ENCODE measurements at regions not wholly inside any gene's neighbourhood (a gene's known extent, or its start where the extent isn't known, plus 50 kb on each side); places are given as distances from the start of the nearest gene placed in this dataset.
A peak's percentile ranks its signal among the peaks of the same experiment; 100 is the strongest.

- peaks cover 1% of the 10 kb centered on the region for H3K36me3 Mint-ChIP-seq
- H3K4me1 Mint-ChIP-seq = no peaks in the 10 kb centered on the region
- H3K9me3 Mint-ChIP-seq = no peaks in the 10 kb centered on the region
- peaks cover 3% of the 10 kb centered on the region for H3K27me3 Mint-ChIP-seq
- peak overlapping the region in 1 of 4 donors; percentile 45 for H3K4me3 Mint-ChIP-seq
- H3K27ac Mint-ChIP-seq = no peak overlapping the region
Observed at GRCh38 chr6:167392631-167393316, 67.9 kb downstream of the TTLL2 start.

- no peaks in the 10 kb centered on the region for H3K9me3 Mint-ChIP-seq
- H3K27ac Mint-ChIP-seq = no peak overlapping the region
- no peaks in the 10 kb centered on the region for H3K4me1 Mint-ChIP-seq
- H3K4me3 Mint-ChIP-seq = peak overlapping the region in 1 of 4 donors; percentile 39
- H3K27me3 Mint-ChIP-seq = peaks cover 3% of the 10 kb centered on the region
- peaks cover 1% of the 10 kb centered on the region for H3K36me3 Mint-ChIP-seq
Observed at GRCh38 chr6:167393731-167394130, 68.8 kb downstream of the TTLL2 start.

- Mint-ChIP-seq H3K27me3 (peaks cover 3% of the 10 kb centered on the region), H3K27ac (no peak overlapping the region), H3K4me1 (no peaks in the 10 kb centered on the region)
Observed at GRCh38 chr6:167394339-167394738, 69.5 kb downstream of the TTLL2 start.

GRCh38 chr6:167394820-167395219 is 69.9 kb downstream of the TTLL2 start:
- H3K9me3 Mint-ChIP-seq = no peaks in the 10 kb centered on the region
- H3K27ac Mint-ChIP-seq = no peak overlapping the region
- peaks cover 5% of the 10 kb centered on the region for H3K27me3 Mint-ChIP-seq
- no peaks in the 10 kb centered on the region for H3K4me1 Mint-ChIP-seq
- H3K36me3 Mint-ChIP-seq = peaks cover 1% of the 10 kb centered on the region
- H3K4me3 Mint-ChIP-seq = no peak overlapping the region

More at GRCh38 chr6:167394339-167394738, 69.5 kb downstream of the TTLL2 start:
- peaks cover 1% of the 10 kb centered on the region for H3K36me3 Mint-ChIP-seq
- no peak overlapping the region for H3K4me3 Mint-ChIP-seq
- H3K9me3 Mint-ChIP-seq = no peaks in the 10 kb centered on the region

- peaks cover 6% of the 10 kb centered on the region for H3K27me3 Mint-ChIP-seq
- no peak overlapping the region for H3K27ac Mint-ChIP-seq
- peaks cover 1% of the 10 kb centered on the region for H3K36me3 Mint-ChIP-seq
- no peaks in the 10 kb centered on the region for H3K9me3 Mint-ChIP-seq
- no peaks in the 10 kb centered on the region for H3K4me1 Mint-ChIP-seq
- H3K4me3 Mint-ChIP-seq = no peak overlapping the region
Observed at GRCh38 chr6:167396068-167396658, 71.3 kb downstream of the TTLL2 start.

GRCh38 chr6:167396659-167397490 is 72.0 kb downstream of the TTLL2 start:
- Mint-ChIP-seq H3K27ac (no peak overlapping the region), H3K4me1 (no peaks in the 10 kb centered on the region), H3K4me3 (no peak overlapping the region), H3K36me3 (peaks cover 1% of the 10 kb centered on the region), H3K9me3 (no peaks in the 10 kb centered on the region), H3K27me3 (peaks cover 7% of the 10 kb centered on the region)

- Mint-ChIP-seq H3K9me3 (no peaks in the 10 kb centered on the region), H3K27ac (no peak overlapping the region)
Observed at GRCh38 chr6:167397712-167398111, 72.8 kb downstream of the TTLL2 start.

GRCh38 chr6:167398214-167399050 is 73.5 kb downstream of the TTLL2 start:
- no peaks in the 10 kb centered on the region for H3K9me3 Mint-ChIP-seq

More at GRCh38 chr6:167397712-167398111, 72.8 kb downstream of the TTLL2 start:
- Mint-ChIP-seq H3K4me3 (no peak overlapping the region), H3K36me3 (peaks cover 1% of the 10 kb centered on the region), H3K4me1 (no peaks in the 10 kb centered on the region), H3K27me3 (peaks cover 8% of the 10 kb centered on the region)

GRCh38 chr6:167399051-167399387 is 74.1 kb downstream of the TTLL2 start:
- Mint-ChIP-seq H3K4me1 (no peaks in the 10 kb centered on the region), H3K27ac (no peak overlapping the region), H3K36me3 (peaks cover 1% of the 10 kb centered on the region), H3K27me3 (peaks cover 9% of the 10 kb centered on the region), H3K9me3 (no peaks in the 10 kb centered on the region), H3K4me3 (no peak overlapping the region)

More at GRCh38 chr6:167398214-167399050, 73.5 kb downstream of the TTLL2 start:
- Mint-ChIP-seq H3K4me3 (no peak overlapping the region), H3K4me1 (no peaks in the 10 kb centered on the region), H3K36me3 (peaks cover 1% of the 10 kb centered on the region), H3K27ac (no peak overlapping the region), H3K27me3 (peaks cover 8% of the 10 kb centered on the region)

GRCh38 chr6:167399599-167399998 is 74.7 kb downstream of the TTLL2 start:
- H3K27ac Mint-ChIP-seq = no peak overlapping the region
- no peaks in the 10 kb centered on the region for H3K4me1 Mint-ChIP-seq
- no peaks in the 10 kb centered on the region for H3K9me3 Mint-ChIP-seq
- peaks cover 1% of the 10 kb centered on the region for H3K36me3 Mint-ChIP-seq
- H3K4me3 Mint-ChIP-seq = no peak overlapping the region
- H3K27me3 Mint-ChIP-seq = peaks cover 9% of the 10 kb centered on the region

- no peaks in the 10 kb centered on the region for H3K36me3 Mint-ChIP-seq
- no peak overlapping the region for H3K27ac Mint-ChIP-seq
- H3K4me1 Mint-ChIP-seq = no peaks in the 10 kb centered on the region
- H3K27me3 Mint-ChIP-seq = peaks cover 10% of the 10 kb centered on the region
- H3K9me3 Mint-ChIP-seq = no peaks in the 10 kb centered on the region
- H3K4me3 Mint-ChIP-seq = no peak overlapping the region
Observed at GRCh38 chr6:167400482-167401138, 75.7 kb downstream of the TTLL2 start.

GRCh38 chr6:167401525-167402194 is 76.8 kb downstream of the TTLL2 start:
- no peaks in the 10 kb centered on the region for H3K4me1 Mint-ChIP-seq
- H3K4me3 Mint-ChIP-seq = peak overlapping the region in 1 of 4 donors; percentile 3
- H3K27ac Mint-ChIP-seq = no peak overlapping the region
- peaks cover 10% of the 10 kb centered on the region for H3K27me3 Mint-ChIP-seq
- no peaks in the 10 kb centered on the region for H3K9me3 Mint-ChIP-seq
- H3K36me3 Mint-ChIP-seq = no peaks in the 10 kb centered on the region

GRCh38 chr6:167402195-167402686 is 77.4 kb downstream of the TTLL2 start:
- Mint-ChIP-seq H3K36me3 (no peaks in the 10 kb centered on the region), H3K27me3 (peaks cover 10% of the 10 kb centered on the region), H3K4me1 (no peaks in the 10 kb centered on the region), H3K4me3 (peak overlapping the region in 1 of 4 donors; percentile 3), H3K27ac (no peak overlapping the region), H3K9me3 (peaks cover 0 to 2% (median 0%) of the 10 kb centered on the region in 3 donors)

GRCh38 chr6:167403427-167403826 is 78.5 kb downstream of the TTLL2 start:
- Mint-ChIP-seq H3K27ac (no peak overlapping the region), H3K36me3 (no peaks in the 10 kb centered on the region), H3K4me1 (no peaks in the 10 kb centered on the region), H3K9me3 (peaks cover 0 to 2% (median 0%) of the 10 kb centered on the region in 3 donors), H3K4me3 (no peak overlapping the region), H3K27me3 (peaks cover 14% of the 10 kb centered on the region)
